T-cell (primary cell): ENCODE measurements at regions not wholly inside any gene's neighbourhood (a gene's known extent, or its start where the extent isn't known, plus 50 kb on each side); places are given as distances from the start of the nearest gene placed in this dataset.

Experiments used
- ATAC-seq, 4 experiments: fragments of 200-7000 bp in 3 of 4; fragments of 150-1000 bp in 1 of 4; cut with Tn5 transposase; replicated peaks in 1 of 4; 1 replicate in 3 of 4; 2 replicates in 1 of 4; pipeline ENCODE4 v1.10.0; 2021; ENCODE audit warnings: moderate library complexity in 3 of 4, mild to moderate bottlenecking in 2 of 4, moderate number of reproducible peaks in 1 of 4
- CTCF ChIA-PET, 2 donors: fragments of 300-600 bp; sonication (Branson Sonifier 250); formaldehyde crosslinking; loops; one replicate each; lab custom pipeline; 2022; ENCODE audit warnings: antibody characterized with exemption in 2 of 2; lab: Charles Lee
- POLR2A ChIA-PET, 2 donors: fragments of 300-600 bp; sonication (Branson Sonifier 250); formaldehyde crosslinking; loops; one replicate each; lab custom pipeline; 2022; ENCODE audit warnings: antibody characterized with exemption in 2 of 2; lab: Charles Lee
- DNase-seq, 35 experiments: peaks; one replicate each; pipeline versions ENCODE4 v3.0.0 to v3.0.0-alpha.2; 2013 to 2023
- H3K27ac ChIP-seq: one replicate; pipeline ENCODE4 v1.5.1; 2013; ENCODE audit warnings: low read length
- H3K27me3 ChIP-seq, 2 experiments: replicated peaks in 1 of 2; 1 replicate in 1 of 2; 2 replicates in 1 of 2; pipeline versions ENCODE4 v1.6.1 to v1.7.0; 2013; ENCODE audit warnings: low read length in 1 of 2, mixed read lengths in 1 of 2; ENCODE audit not compliant: control insufficient read depth in 2 of 2, insufficient read depth in 2 of 2; ENCODE audit errors: extremely low read depth in 1 of 2
- H3K36me3 ChIP-seq, 2 donors: 1 replicate in 1 of 2; 2 replicates in 1 of 2; pipeline versions ENCODE4 v1.6.1 to v1.7.0; 2013; ENCODE audit warnings: low read length in 1 of 2; ENCODE audit not compliant: control insufficient read depth in 2 of 2, insufficient read depth in 1 of 2; ENCODE audit errors: extremely low read depth in 1 of 2
- H3K4me1 ChIP-seq, 2 experiments: 1 replicate in 1 of 2; 2 replicates in 1 of 2; pipeline versions ENCODE4 v1.6.1 to v1.7.0; 2013; ENCODE audit warnings: low read length in 2 of 2, mixed read lengths in 1 of 2; ENCODE audit not compliant: insufficient read depth in 2 of 2, control insufficient read depth in 1 of 2; ENCODE audit errors: extremely low read depth in 1 of 2
- H3K4me3 ChIP-seq, 2 donors: 1 replicate in 1 of 2; 2 replicates in 1 of 2; pipeline versions ENCODE4 v1.5.1 to v1.7.0; 2013; ENCODE audit warnings: mild to moderate bottlenecking in 2 of 2, low read length in 1 of 2, moderate library complexity in 1 of 2; ENCODE audit not compliant: control insufficient read depth in 1 of 2; ENCODE audit errors: extremely low read depth in 1 of 2
- H3K9me3 ChIP-seq: 2 replicates; pipeline ENCODE4 v1.7.0; 2013
- H3K27ac Mint-ChIP-seq, 2 donors: one replicate each; pipeline ENCODE4 v1.8.0; 2020 to 2021; ENCODE audit warnings: mild to moderate bottlenecking in 2 of 2, mixed read lengths in 2 of 2
- H3K27me3 Mint-ChIP-seq, 2 donors: one replicate each; pipeline ENCODE4 v1.8.0; 2021 to 2022; ENCODE audit warnings: mixed read lengths in 2 of 2
- H3K36me3 Mint-ChIP-seq: one replicate; pipeline ENCODE4 v1.8.0; 2021; ENCODE audit warnings: mixed read lengths
- H3K4me1 Mint-ChIP-seq, 3 donors: one replicate each; pipeline ENCODE4 v1.8.0; 2020 to 2022; ENCODE audit warnings: mixed read lengths in 3 of 3, mild to moderate bottlenecking in 1 of 3
- H3K4me3 Mint-ChIP-seq, 3 donors: one replicate each; pipeline ENCODE4 v1.8.0; 2020 to 2022; ENCODE audit warnings: mild to moderate bottlenecking in 3 of 3, mixed read lengths in 3 of 3, moderate library complexity in 3 of 3
- H3K9me3 Mint-ChIP-seq, 3 donors: one replicate each; pipeline ENCODE4 v1.8.0; 2020 to 2022; ENCODE audit warnings: mixed read lengths in 3 of 3
- WGBS: methylation state at CpG from one replicate; pipeline ENCODE4 v1.1.5; 2013; ENCODE audit warnings: missing lambda C conversion rate; ENCODE audit not compliant: insufficient coverage; 5-methylcytosine and 5-hydroxymethylcytosine counted together

DNA sequence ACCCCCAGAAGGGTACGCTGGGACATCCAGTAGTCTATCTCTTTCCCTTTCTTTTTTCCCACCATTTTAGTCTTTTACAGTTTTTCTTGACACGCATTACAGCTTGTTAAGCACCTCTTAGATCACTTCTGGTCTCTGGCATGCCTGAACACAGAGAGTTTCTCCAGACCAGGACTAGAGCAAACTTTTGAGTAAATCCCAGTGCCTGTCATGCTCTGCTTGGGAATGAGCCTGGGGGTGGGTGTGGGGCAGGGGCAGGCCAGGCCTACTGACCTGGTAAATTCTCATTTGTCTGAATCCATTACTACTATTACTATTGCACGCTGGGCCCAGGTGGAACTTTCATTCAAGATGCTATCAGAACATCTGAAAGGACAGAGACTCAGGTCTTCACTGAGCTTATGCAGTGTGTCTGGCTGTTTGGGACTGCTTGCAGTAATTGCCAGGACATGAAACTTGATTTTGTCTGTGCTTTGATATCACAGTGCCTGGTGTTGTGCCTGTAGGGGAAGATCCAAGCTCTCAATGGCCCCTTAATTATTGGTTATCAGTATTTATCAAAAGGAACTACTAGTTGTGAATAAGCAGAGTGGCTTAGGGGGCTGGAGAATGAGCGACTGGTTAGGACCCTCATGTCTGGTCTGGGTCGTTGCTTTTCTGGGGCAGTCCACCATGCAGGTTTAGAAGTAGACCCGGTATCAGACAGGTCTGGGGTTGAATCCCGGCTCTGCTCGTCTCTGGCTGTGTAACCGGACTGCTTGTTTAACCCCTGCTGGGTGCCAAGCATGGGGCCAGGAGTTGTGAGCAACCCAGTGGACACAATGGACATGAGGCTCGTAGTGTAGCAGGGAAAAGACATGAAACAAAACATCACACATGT is 196.1 kb upstream of the TLE3 start:
- H3K9me3 Mint-ChIP-seq: no peaks in the 10 kb centered on the region
- POLR2A ChIA-PET: no interaction called here
- Histone ChIP-seq H3K36me3 (no peaks in the 10 kb centered on the region), H3K27ac (no peak overlapping the region), H3K27me3 (no peaks in the 10 kb centered on the region), H3K4me3 (no peak overlapping the region), H3K9me3 (no peaks in the 10 kb centered on the region), H3K4me1 (no peaks in the 10 kb centered on the region)
- H3K27me3 Mint-ChIP-seq: no peaks in the 10 kb centered on the region
- 94% methylated on average over 7 of the region's 10 CpGs for WGBS
- H3K4me1 Mint-ChIP-seq: peaks cover 0 to 11% (median 3%) of the 10 kb centered on the region in 3 donors
- no peak overlapping the region for H3K4me3 Mint-ChIP-seq
- DNase-seq (no peak), ATAC-seq (no peak)
- CTCF ChIA-PET: no interaction called here
- H3K36me3 Mint-ChIP-seq: no peaks in the 10 kb centered on the region
- H3K27ac Mint-ChIP-seq: no peak overlapping the region

DNA sequence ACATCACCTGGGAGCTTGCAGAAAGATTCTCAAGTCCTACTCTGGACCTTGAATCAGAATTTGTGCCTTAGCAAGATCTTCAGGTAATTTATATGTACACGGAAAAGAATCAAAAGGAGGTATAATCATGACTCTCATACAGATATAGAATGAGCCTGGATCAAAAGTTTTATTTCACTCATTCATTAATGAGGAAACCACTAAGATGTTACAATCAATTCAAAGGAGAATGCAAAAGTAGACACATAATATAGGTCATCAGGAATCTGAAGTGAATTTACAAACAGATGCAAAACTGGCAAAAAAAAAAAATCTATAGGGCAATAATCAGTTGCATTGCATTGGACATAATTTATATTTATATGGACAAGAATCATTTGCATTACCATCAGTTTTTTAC is 195.4 kb upstream of the TLE3 start:
- Mint-ChIP-seq H3K27ac (no peak overlapping the region), H3K4me3 (no peak overlapping the region), H3K27me3 (no peaks in the 10 kb centered on the region), H3K4me1 (peaks cover 0 to 11% (median 3%) of the 10 kb centered on the region in 3 donors), H3K9me3 (no peaks in the 10 kb centered on the region), H3K36me3 (no peaks in the 10 kb centered on the region)
- no peaks in the 10 kb centered on the region for H3K9me3 ChIP-seq
- ATAC-seq (no peak), DNase-seq (no peak)
- H3K36me3 ChIP-seq: no peaks in the 10 kb centered on the region
- CTCF ChIA-PET: no interaction called here
- no peak overlapping the region for H3K4me3 ChIP-seq
- H3K27ac ChIP-seq: no peak overlapping the region
- H3K27me3 ChIP-seq: no peaks in the 10 kb centered on the region
- H3K4me1 ChIP-seq: no peaks in the 10 kb centered on the region
- POLR2A ChIA-PET: no interaction called here
- no CpG with 5 or more reads among the region's 1 CpG for WGBS

DNA sequence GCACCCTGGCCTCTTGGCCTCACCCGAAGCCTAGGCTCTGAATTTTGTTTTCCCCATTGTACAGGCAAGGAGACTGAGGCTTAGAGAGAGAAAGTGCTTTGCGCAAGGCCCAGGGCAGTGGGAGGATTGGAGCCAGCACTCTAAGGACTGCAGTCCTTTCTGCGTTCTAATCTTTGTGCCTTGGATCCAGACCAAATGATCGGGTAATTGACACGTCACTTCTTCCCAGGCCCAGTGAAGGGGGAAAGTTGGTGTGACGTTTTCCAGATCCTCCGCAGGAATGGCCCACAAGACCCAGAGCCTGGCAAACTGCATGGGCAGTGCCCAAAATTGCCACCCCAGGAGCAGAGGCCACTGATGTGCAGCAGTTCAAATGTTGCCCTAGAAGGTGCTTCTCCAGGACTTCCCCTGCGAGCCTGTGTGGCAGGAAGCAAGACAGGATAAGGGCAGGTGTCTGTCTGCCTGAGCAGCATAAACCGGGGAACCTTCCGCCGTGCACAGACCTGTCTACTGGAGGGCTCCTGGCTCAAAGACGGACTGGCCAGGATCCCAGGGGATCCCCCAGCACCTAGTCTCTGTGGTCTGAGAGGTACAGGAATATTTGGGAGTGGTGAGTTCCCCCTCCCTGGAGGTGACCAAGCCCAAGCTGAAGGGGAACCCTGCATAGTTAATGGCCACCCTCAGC is 194.5 kb upstream of the TLE3 start:
- no peak for ATAC-seq
- POLR2A ChIA-PET: no interaction called here
- Histone ChIP-seq H3K27ac (no peak overlapping the region), H3K4me3 (no peak overlapping the region), H3K36me3 (no peaks in the 10 kb centered on the region), H3K9me3 (no peaks in the 10 kb centered on the region), H3K4me1 (no peaks in the 10 kb centered on the region), H3K27me3 (no peaks in the 10 kb centered on the region)
- no peaks in the 10 kb centered on the region for H3K36me3 Mint-ChIP-seq
- no peaks in the 10 kb centered on the region for H3K9me3 Mint-ChIP-seq
- CTCF ChIA-PET: no interaction called here
- peaks cover 0 to 12% (median 3%) of the 10 kb centered on the region in 3 donors for H3K4me1 Mint-ChIP-seq
- 89% methylated on average over 11 of the region's 12 CpGs for WGBS
- DNase-seq: no peak
- H3K4me3 Mint-ChIP-seq: no peak overlapping the region
- H3K27ac Mint-ChIP-seq: no peak overlapping the region
- H3K27me3 Mint-ChIP-seq: no peaks in the 10 kb centered on the region

DNA sequence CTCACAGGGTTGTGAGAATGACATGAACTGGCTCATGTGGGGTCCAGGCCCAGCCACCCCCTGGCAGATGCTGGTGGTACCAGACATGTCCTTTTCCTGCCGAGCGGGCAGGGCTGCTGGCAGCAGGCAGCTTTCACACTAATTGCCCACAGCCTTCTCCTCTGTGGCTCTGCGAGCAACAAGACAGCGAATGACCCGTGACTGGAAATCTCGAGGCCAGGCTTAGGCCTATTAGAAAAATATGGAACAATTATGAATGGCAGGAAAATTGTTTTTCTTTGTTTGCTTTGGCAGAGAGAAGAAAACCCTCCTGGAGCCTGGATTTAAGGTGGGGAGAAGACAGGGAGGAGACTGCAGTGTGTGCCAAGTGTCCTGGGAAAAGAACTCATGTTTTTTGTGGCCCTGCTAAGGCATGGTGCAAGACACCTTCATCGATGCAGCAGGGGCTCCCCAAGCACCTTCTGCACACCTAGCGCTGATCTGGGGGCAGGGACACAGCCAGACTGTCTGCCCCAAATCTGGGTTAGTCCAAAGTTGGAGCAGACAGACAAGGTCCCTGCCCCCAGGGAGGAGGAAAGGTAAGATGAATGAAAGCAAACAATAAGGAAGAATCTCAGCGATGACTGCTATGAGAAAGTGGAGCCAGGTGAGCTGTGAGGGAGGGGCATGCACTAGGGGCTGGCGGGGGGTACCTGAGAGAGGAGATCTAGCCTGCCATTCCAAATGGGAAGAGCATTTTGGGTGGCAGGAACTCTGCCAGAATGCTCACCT is 193.8 kb upstream of the TLE3 start:
- WGBS: 85% methylated on average over 4 of the region's 10 CpGs
- Mint-ChIP-seq H3K36me3 (no peaks in the 10 kb centered on the region), H3K4me1 (peaks cover 0 to 7% (median 3%) of the 10 kb centered on the region in 3 donors), H3K4me3 (no peak overlapping the region), H3K27ac (no peak overlapping the region), H3K27me3 (no peaks in the 10 kb centered on the region), H3K9me3 (no peaks in the 10 kb centered on the region)
- no peaks in the 10 kb centered on the region for H3K27me3 ChIP-seq
- H3K36me3 ChIP-seq: no peaks in the 10 kb centered on the region
- no peaks in the 10 kb centered on the region for H3K9me3 ChIP-seq
- DNase-seq (no peak), ATAC-seq (no peak)
- H3K27ac ChIP-seq: no peak overlapping the region
- H3K4me1 ChIP-seq: no peaks in the 10 kb centered on the region
- POLR2A ChIA-PET: no interaction called here
- CTCF ChIA-PET: no interaction called here
- H3K4me3 ChIP-seq: no peak overlapping the region

DNA sequence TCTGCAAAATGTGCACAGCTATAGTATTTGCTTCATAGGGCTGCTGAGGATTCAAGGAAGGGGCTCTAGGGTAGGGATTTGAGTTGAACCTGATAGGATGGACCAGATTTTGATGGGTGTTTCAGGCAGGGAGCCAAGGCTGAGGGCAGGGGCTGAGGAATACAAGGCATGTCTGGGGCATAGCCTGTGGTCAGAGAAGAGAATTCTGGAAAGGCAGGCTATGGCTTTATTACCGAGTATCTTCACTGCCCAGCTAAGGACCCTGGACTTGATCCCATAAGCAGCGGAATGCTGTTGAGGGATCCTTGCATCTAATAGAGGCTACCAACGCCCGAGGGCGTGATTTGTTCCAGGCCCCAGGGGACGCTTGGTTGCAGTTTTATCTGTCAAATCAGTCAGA is 193.0 kb upstream of the TLE3 start:
- H3K4me3 ChIP-seq: no peak overlapping the region
- H3K4me1 Mint-ChIP-seq: peaks cover 0 to 1% (median 0%) of the 10 kb centered on the region in 3 donors
- ChIA-PET POLR2A (no interaction called here), CTCF (no interaction called here)
- WGBS: 100% methylated on average over 6 of the region's 6 CpGs
- H3K4me3 Mint-ChIP-seq: no peak overlapping the region
- no peak for DNase-seq
- no peaks in the 10 kb centered on the region for H3K4me1 ChIP-seq
- H3K27me3 ChIP-seq: no peaks in the 10 kb centered on the region
- H3K27ac ChIP-seq: no peak overlapping the region
- H3K27ac Mint-ChIP-seq: no peak overlapping the region
- H3K9me3 Mint-ChIP-seq: no peaks in the 10 kb centered on the region
- H3K36me3 Mint-ChIP-seq: no peaks in the 10 kb centered on the region
- ATAC-seq: no peak
- H3K36me3 ChIP-seq: no peaks in the 10 kb centered on the region
- no peaks in the 10 kb centered on the region for H3K27me3 Mint-ChIP-seq
- H3K9me3 ChIP-seq: no peaks in the 10 kb centered on the region

DNA sequence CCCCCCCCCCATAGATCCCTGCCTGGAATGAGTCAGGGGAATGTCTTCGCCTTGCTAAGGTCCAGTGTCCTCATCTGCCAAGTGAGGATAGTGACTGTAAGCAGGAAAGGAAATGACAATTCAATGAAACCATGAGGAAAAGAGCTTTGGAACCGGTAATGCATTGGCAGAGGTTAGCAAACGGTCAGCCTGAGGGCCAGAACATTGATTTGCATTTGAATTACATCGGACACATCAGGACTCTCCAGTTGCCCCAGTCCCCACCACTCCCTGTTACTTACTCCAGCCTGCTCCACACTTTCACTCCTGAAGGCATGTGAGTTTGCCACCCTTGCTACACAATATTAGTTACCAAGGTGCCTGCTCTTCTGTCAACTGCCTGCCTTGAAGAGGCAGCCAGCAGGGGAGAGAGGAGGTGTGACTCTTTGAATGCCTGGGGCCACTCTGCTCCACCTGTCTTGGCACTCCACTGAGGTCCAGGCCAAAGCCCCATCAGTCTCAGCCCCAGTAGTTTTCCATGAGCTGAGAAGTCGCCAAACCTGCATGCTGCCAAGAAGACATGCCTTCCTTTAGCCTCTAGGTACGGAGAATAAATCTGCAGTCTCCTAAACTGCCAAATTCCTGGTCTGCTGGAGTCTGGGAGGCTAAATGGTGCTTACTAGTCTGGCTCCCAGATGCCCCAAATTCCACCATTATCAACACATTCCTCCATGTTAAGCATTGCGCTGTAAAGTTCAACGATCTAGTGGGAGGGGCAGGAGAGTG is 191.7 kb upstream of the TLE3 start:
- H3K4me3 Mint-ChIP-seq: no peak overlapping the region
- ATAC-seq (no peak), DNase-seq (no peak)
- no peaks in the 10 kb centered on the region for H3K36me3 ChIP-seq
- no peaks in the 10 kb centered on the region for H3K27me3 ChIP-seq
- POLR2A ChIA-PET: no interaction called here
- CTCF ChIA-PET: no interaction called here
- no peaks in the 10 kb centered on the region for H3K9me3 Mint-ChIP-seq
- H3K4me1 ChIP-seq: peaks cover 2 to 4% of the 10 kb centered on the region in 2 experiments
- H3K4me1 Mint-ChIP-seq: peaks cover 4 to 7% (median 6%) of the 10 kb centered on the region in 3 donors
- H3K27ac ChIP-seq: no peak overlapping the region
- H3K27ac Mint-ChIP-seq: no peak overlapping the region
- 35% methylated on average over 2 of the region's 8 CpGs for WGBS
- H3K36me3 Mint-ChIP-seq: no peaks in the 10 kb centered on the region
- H3K9me3 ChIP-seq: no peaks in the 10 kb centered on the region
- no peak overlapping the region for H3K4me3 ChIP-seq
- no peaks in the 10 kb centered on the region for H3K27me3 Mint-ChIP-seq
